ENCODE measurements at regions not wholly inside any gene's neighbourhood (a gene's known extent, or its start where the extent isn't known, plus 50 kb on each side); places are given as distances from the start of the nearest gene placed in this dataset.

GRCh38 chr2:158049129-158049855 is 52.4 kb upstream of the UPP2 start:
- no peak for DNase-seq (ENCODE audit: low read depth)

- no peak for DNase-seq (ENCODE audit: low read depth)
Measured at GRCh38 chr2:158048327-158048726, 53.3 kb upstream of the UPP2 start.

- no peak for DNase-seq (ENCODE audit: low read depth)
Measured at GRCh38 chr2:158047156-158047611, 54.5 kb upstream of the UPP2 start.

GRCh38 chr2:158046121-158046880 is 55.4 kb upstream of the UPP2 start:
- no peak for DNase-seq (ENCODE audit: low read depth)

GRCh38 chr2:158045362-158045761 is 56.3 kb upstream of the UPP2 start:
- peak; percentile 4 for DNase-seq (ENCODE audit: low read depth)

- DNase-seq (ENCODE audit: low read depth), result no peak
Measured at GRCh38 chr2:158043181-158043948, 58.3 kb upstream of the UPP2 start.

- DNase-seq (ENCODE audit: low read depth), result no peak
Measured at GRCh38 chr2:158042666-158043065, 59.0 kb upstream of the UPP2 start.

GRCh38 chr2:158042245-158042644 is 59.4 kb upstream of the UPP2 start:
- DNase-seq (ENCODE audit: low read depth), result no peak

GRCh38 chr2:158041400-158041799 is 60.3 kb upstream of the UPP2 start:
- no peak for DNase-seq (ENCODE audit: low read depth)

GRCh38 chr2:158038901-158039300 is 62.8 kb upstream of the UPP2 start:
- no peak for DNase-seq (ENCODE audit: low read depth)

- peak; percentile 64 for DNase-seq (ENCODE audit: low read depth)
Measured at GRCh38 chr2:158034198-158034866, 67.3 kb upstream of the UPP2 start.

- no peak for DNase-seq (ENCODE audit: low read depth)
Measured at GRCh38 chr2:158031371-158031770, 70.3 kb upstream of the UPP2 start.

- peak; percentile 74 for DNase-seq (ENCODE audit: low read depth)
Measured at GRCh38 chr2:158025255-158025996, 76.2 kb upstream of the UPP2 start.

GRCh38 chr2:158024288-158024898 is 77.3 kb upstream of the UPP2 start:
- peak; percentile 58 for DNase-seq (ENCODE audit: low read depth)

- no peak for DNase-seq (ENCODE audit: low read depth)
Measured at GRCh38 chr2:158022888-158023287, 78.8 kb upstream of the UPP2 start.

- DNase-seq (ENCODE audit: low read depth), result no peak
Measured at GRCh38 chr2:158021226-158021625, 80.5 kb upstream of the UPP2 start.

GRCh38 chr2:158015428-158016076 is 86.1 kb upstream of the UPP2 start:
- DNase-seq (ENCODE audit: low read depth), result no peak

GRCh38 chr2:158013891-158014290 is 87.8 kb upstream of the UPP2 start:
- DNase-seq (ENCODE audit: low read depth), result no peak

GRCh38 chr2:158011055-158011771 is 90.5 kb upstream of the UPP2 start:
- peak; percentile 49 for DNase-seq (ENCODE audit: low read depth)

GRCh38 chr2:158009399-158009798 is 92.3 kb upstream of the UPP2 start:
- no peak for DNase-seq (ENCODE audit: low read depth)
